ENCODE measurements at regions not wholly inside any gene's neighbourhood (a gene's known extent, or its start where the extent isn't known, plus 50 kb on each side); places are given as distances from the start of the nearest gene placed in this dataset.

DNA sequence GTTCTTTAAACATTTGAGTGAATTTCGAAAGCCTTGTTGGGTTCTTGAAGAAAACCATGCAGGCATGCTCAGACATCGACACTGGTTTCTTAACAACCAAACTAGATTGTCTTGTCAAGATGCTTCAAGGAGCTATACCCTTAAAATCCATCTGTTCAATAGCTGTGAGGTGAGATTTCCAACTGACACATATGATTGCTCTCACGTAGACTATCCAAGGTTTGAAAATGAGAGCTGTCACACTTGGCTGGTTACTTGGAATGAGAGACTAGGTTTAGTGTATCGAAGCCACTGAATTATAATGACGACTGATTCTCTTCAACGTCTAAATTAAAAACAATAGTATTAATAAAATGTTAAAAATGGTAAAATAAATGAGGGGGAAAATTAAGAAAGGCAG lies 2725.5 kb downstream of the ARAP2 start:
- ChIA-PET POLR2A (no interaction called here), CTCF (no interaction called here)
- Mint-ChIP-seq H3K4me3 (no peak overlapping the region), H3K9me3 (ENCODE audit: low read depth) (peaks cover 17% of the 10 kb centered on the region), H3K36me3 (ENCODE audit: low read depth) (peaks cover 2% of the 10 kb centered on the region), H3K4me1 (no peaks in the 10 kb centered on the region), H3K27me3 (no peaks in the 10 kb centered on the region), H3K27ac (no peak overlapping the region)
- intact Hi-C loops (cut with DNase I, micrococcal nuclease) = no loop called here
- DNase-seq = no peak
- no peak for ATAC-seq

DNA sequence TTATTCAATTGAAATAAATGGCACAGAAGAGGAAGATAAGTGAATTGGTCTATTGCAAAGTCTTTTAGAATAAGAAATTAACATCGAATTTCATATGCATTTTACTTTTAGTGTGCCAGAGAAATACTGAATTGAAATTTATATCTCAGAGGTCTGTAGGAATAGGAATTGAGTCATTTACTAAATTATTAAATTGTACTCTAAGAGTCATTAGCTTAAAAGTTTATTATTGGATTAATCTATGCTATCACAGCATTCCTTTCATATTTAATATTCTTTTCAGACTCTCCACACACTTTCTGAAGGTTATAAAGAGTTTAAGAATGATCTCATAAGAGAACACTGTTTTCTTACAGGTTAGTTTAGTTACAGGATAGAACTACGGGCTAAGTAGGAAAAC lies 2711.5 kb downstream of the ARAP2 start:
- no peak for DNase-seq
- Mint-ChIP-seq H3K27ac (no peak overlapping the region), H3K4me3 (no peak overlapping the region), H3K36me3 (ENCODE audit: low read depth) (no peaks in the 10 kb centered on the region), H3K9me3 (ENCODE audit: low read depth) (peaks cover 9% of the 10 kb centered on the region), H3K27me3 (no peaks in the 10 kb centered on the region), H3K4me1 (no peaks in the 10 kb centered on the region)
- ATAC-seq = no peak
- CTCF ChIA-PET = no interaction called here
- POLR2A ChIA-PET = no interaction called here
- intact Hi-C loops (cut with DNase I, micrococcal nuclease) = no loop called here

DNA sequence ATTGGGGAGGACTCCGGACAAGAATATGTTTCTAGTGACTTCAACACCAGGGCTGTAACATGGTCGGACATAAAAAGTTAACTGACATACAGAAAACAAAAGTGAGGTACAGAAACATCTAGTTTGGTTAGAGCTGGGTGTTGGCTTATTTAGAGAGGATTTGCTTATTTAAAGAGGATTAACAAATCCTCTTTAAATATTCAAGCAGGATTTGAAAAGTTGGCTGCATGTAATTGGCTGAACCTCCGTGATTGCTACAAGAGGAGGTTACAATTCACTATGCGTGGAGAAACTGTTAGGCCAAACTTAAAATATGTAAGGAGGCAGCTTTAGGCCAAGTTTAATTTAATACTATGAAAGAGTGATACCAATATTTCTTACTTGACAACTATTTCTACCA lies 2707.4 kb downstream of the ARAP2 start:
- intact Hi-C loops (cut with DNase I, micrococcal nuclease) = no loop called here
- H3K4me1 Mint-ChIP-seq = no peaks in the 10 kb centered on the region
- H3K36me3 Mint-ChIP-seq (ENCODE audit: low read depth) = no peaks in the 10 kb centered on the region
- no peaks in the 10 kb centered on the region for H3K27me3 Mint-ChIP-seq
- peaks cover 11% of the 10 kb centered on the region for H3K9me3 Mint-ChIP-seq (ENCODE audit: low read depth)
- ATAC-seq (no peak), DNase-seq (no peak)
- H3K27ac Mint-ChIP-seq = no peak overlapping the region
- no peak overlapping the region for H3K4me3 Mint-ChIP-seq
- ChIA-PET CTCF (no interaction called here), POLR2A (no interaction called here)

DNA sequence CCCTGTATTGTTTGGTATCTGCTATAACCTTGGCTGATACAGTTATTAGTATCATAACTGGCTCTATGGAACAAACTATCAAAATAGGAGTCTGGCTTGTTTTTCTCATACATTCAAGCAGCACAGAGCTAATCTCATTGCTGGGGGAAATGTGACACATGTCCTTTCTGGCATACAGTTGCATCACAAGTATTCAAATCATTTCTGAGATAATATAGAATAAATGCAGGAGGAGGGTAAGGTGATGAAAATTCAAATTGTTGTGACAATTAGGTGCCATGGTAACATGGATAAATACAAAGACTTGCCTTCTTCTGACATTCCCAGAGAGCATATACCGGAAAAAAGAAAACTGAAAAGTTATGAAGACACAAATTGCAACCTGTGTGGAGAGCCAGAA lies 2706.8 kb downstream of the ARAP2 start:
- DNase-seq (no peak), ATAC-seq (no peak)
- intact Hi-C loops (cut with DNase I, micrococcal nuclease) = no loop called here
- Mint-ChIP-seq H3K27ac (no peak overlapping the region), H3K27me3 (no peaks in the 10 kb centered on the region), H3K4me3 (no peak overlapping the region), H3K9me3 (ENCODE audit: low read depth) (peaks cover 10% of the 10 kb centered on the region), H3K4me1 (no peaks in the 10 kb centered on the region), H3K36me3 (ENCODE audit: low read depth) (no peaks in the 10 kb centered on the region)
- POLR2A ChIA-PET = no interaction called here
- CTCF ChIA-PET = no interaction called here

DNA sequence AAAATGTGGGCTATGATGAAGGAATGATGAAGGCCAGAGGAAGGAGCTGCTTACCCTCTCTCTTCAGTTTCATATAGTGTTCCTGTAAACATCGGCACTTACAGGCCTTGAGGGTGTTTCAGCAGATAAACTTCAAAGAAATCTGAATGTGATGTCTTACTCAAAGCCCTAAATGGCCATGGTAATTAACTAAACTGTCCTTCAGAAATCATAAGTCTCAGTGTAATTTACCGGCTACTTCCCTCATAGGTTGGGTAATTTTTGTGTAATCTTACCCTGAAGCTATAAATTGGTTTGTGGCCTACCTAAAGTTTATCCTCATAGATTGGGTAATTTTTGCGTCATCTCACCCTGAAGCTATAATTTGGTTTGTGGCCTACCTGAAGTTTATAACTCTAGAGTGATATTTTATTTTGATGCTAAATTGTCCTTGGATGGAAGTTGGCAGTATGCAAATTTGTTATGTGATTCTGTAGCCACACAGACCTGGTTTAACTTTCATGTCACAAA lies 2700.3 kb downstream of the ARAP2 start:
- no peak overlapping the region for H3K27ac Mint-ChIP-seq
- ATAC-seq (no peak), DNase-seq (no peak)
- H3K36me3 Mint-ChIP-seq (ENCODE audit: low read depth) = no peaks in the 10 kb centered on the region
- H3K4me1 Mint-ChIP-seq = no peaks in the 10 kb centered on the region
- ChIA-PET POLR2A (no interaction called here), CTCF (no interaction called here)
- intact Hi-C loops (cut with DNase I, micrococcal nuclease) = no loop called here
- H3K27me3 Mint-ChIP-seq = no peaks in the 10 kb centered on the region
- peaks cover 12% of the 10 kb centered on the region for H3K9me3 Mint-ChIP-seq (ENCODE audit: low read depth)
- no peak overlapping the region for H3K4me3 Mint-ChIP-seq

DNA sequence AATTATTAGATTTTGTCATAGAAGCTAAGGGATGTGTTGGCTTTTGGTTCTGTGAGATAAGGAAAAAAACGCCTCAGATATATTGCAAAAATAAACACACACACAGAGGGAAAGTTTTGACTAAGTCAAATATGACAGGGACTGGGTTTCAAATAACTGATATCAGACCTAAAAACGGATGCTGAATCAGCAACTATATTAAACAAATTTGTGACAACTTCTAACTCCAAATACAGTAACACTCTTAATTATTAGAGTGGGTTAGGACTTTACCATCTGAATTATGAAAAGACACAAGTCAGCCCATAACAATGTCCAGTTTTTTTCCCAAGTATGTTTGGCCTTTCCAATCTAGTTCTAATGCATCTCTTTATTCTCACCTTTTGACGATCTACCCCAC lies 2693.1 kb downstream of the ARAP2 start:
- no peaks in the 10 kb centered on the region for H3K36me3 Mint-ChIP-seq (ENCODE audit: low read depth)
- no peaks in the 10 kb centered on the region for H3K4me1 Mint-ChIP-seq
- H3K4me3 Mint-ChIP-seq = no peak overlapping the region
- H3K9me3 Mint-ChIP-seq (ENCODE audit: low read depth) = peaks cover 19% of the 10 kb centered on the region
- intact Hi-C loops (cut with DNase I, micrococcal nuclease) = no loop called here
- ChIA-PET CTCF (no interaction called here), POLR2A (no interaction called here)
- H3K27me3 Mint-ChIP-seq = no peaks in the 10 kb centered on the region
- DNase-seq (no peak), ATAC-seq (no peak)
- no peak overlapping the region for H3K27ac Mint-ChIP-seq

DNA sequence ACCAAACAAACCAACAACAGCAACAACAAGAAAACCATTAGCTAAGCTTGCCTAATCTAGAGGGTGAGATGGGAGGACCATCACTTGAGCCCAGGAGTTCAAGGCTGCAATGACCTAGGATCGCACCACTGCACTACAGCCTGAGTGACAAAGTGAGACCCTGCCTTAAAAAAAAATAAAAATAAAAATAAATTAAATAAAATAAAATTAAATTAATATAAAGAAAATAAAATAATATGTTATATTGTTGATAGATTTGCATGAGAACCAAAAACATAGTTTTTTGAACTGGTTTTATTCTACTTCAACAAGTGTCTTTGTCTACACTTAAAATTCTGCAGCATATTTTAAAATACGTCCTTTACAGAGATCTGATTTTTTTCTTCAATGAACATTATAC lies 2683.1 kb downstream of the ARAP2 start:
- CTCF ChIA-PET = no interaction called here
- intact Hi-C loops (cut with DNase I, micrococcal nuclease) = no loop called here

DNA sequence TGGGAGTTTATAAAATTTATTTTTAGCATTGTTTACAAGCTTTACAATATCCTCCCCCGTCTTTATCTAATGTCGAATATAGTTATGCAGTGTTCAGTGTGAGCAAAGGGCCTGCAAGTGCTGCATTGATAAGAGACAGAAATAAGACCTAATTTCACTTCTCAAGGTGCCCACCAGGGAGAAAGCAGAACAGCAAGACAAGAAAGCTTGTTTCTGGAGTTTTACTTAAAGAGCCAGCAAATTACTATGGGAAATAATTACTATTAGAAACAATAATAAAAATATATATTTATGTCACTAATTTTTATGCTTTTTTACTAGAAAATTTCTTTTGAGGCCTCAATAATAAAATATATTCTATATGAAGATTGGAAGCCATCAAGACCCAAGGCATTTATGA lies 2677.7 kb downstream of the ARAP2 start:
- intact Hi-C loops (cut with DNase I, micrococcal nuclease) = no loop called here
- no peaks in the 10 kb centered on the region for H3K36me3 Mint-ChIP-seq (ENCODE audit: low read depth)
- ChIA-PET CTCF (no interaction called here), POLR2A (no interaction called here)
- H3K4me1 Mint-ChIP-seq = no peaks in the 10 kb centered on the region
- ATAC-seq = no peak
- no peak for DNase-seq
- H3K27me3 Mint-ChIP-seq = no peaks in the 10 kb centered on the region
- no peak overlapping the region for H3K4me3 Mint-ChIP-seq
- H3K9me3 Mint-ChIP-seq (ENCODE audit: low read depth) = peaks cover 2% of the 10 kb centered on the region
- no peak overlapping the region for H3K27ac Mint-ChIP-seq

More for the DNA sequence above, 2683.1 kb downstream of the ARAP2 start:
- H3K36me3 Mint-ChIP-seq (ENCODE audit: low read depth) = no peaks in the 10 kb centered on the region
- POLR2A ChIA-PET = no interaction called here
- H3K9me3 Mint-ChIP-seq (ENCODE audit: low read depth) = peaks cover 2% of the 10 kb centered on the region
- no peaks in the 10 kb centered on the region for H3K27me3 Mint-ChIP-seq
- no peak overlapping the region for H3K4me3 Mint-ChIP-seq
- no peak for DNase-seq
- ATAC-seq = no peak
- no peak overlapping the region for H3K27ac Mint-ChIP-seq
- H3K4me1 Mint-ChIP-seq = no peaks in the 10 kb centered on the region

DNA sequence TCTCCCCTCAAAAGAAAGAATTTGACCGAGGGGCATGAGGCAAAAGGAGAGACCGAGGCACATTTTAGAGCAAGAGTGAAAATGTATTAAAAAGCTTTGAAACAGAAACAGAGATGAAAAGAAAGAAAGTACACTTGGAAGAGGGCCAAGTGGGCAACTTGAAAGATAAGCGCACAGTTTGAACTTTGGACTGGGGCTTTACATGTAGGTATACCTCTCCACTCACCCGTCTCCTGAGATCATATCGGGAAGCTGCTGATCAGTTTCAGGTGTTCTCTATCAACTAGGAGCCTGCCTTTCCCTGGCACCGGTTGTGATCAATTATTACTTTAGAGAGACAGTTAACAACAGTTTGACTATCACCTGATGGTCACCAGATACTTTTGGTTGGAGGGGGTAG lies 2666.5 kb downstream of the ARAP2 start:
- ATAC-seq = no peak

DNA sequence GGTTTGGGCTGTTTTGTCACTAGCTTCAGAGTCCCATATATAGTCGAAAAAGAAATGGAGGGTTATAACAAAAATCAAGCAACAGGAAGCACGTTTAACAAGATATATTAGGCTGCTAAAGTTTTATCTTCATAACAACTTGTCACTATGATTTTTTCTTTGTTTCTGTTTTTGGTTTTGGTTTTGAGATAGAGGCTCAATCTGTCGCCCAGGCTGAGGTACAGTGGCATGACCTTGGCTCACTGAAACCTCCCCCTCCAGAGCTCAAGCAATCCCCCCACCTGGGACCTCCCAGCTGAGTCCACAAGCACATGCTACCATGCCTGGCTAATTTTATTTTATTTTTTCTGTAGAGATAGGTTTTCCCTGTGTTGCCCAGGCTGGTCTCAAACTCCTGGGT lies 2664.4 kb downstream of the ARAP2 start:
- ChIA-PET CTCF (no interaction called here), POLR2A (no interaction called here)
- Mint-ChIP-seq H3K4me1 (no peaks in the 10 kb centered on the region), H3K4me3 (no peak overlapping the region), H3K27ac (no peak overlapping the region), H3K27me3 (no peaks in the 10 kb centered on the region), H3K9me3 (ENCODE audit: low read depth) (peaks cover 12% of the 10 kb centered on the region), H3K36me3 (ENCODE audit: low read depth) (no peaks in the 10 kb centered on the region)
- no peak for DNase-seq
- no peak for ATAC-seq
- intact Hi-C loops (cut with DNase I, micrococcal nuclease) = no loop called here

More for the DNA sequence above, 2666.5 kb downstream of the ARAP2 start:
- Mint-ChIP-seq H3K9me3 (ENCODE audit: low read depth) (peaks cover 20% of the 10 kb centered on the region), H3K36me3 (ENCODE audit: low read depth) (no peaks in the 10 kb centered on the region), H3K4me1 (no peaks in the 10 kb centered on the region), H3K27ac (no peak overlapping the region), H3K4me3 (no peak overlapping the region), H3K27me3 (no peaks in the 10 kb centered on the region)
- intact Hi-C loops (cut with DNase I, micrococcal nuclease) = no loop called here
- POLR2A ChIA-PET = no interaction called here
- DNase-seq = no peak
- CTCF ChIA-PET = interaction anchor here (0.9 kb wide), 1 partner anchor 18 kb away, joined by 3 read pairs; no protein-coding TSS in a partner anchor

DNA sequence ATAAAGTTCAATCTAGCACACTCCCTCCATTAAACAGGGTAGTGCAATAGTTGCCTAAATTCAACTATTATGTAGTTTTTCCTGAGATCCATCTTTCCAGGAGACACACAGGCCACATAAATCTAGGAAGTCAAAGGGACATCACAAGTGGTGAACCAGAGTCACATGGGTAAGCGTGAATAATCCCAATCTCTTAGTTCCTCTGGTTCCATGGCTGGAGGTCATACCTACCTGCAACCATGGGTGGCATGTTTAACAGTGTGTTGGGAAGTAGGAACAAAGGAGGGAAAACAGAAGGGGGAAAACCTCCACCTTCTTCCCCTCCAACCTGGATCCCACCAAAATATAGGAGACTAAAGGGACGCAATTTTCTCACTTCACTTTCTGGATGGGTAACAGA lies 2651.6 kb downstream of the ARAP2 start:
- H3K9me3 Mint-ChIP-seq (ENCODE audit: low read depth) = peaks cover 32% of the 10 kb centered on the region
- no peaks in the 10 kb centered on the region for H3K27me3 Mint-ChIP-seq
- ChIA-PET CTCF (no interaction called here), POLR2A (no interaction called here)
- no peak overlapping the region for H3K27ac Mint-ChIP-seq
- intact Hi-C loops (cut with DNase I, micrococcal nuclease) = no loop called here
- ATAC-seq = no peak
- DNase-seq = no peak
- no peaks in the 10 kb centered on the region for H3K36me3 Mint-ChIP-seq (ENCODE audit: low read depth)
- H3K4me1 Mint-ChIP-seq = no peaks in the 10 kb centered on the region
- no peak overlapping the region for H3K4me3 Mint-ChIP-seq

DNA sequence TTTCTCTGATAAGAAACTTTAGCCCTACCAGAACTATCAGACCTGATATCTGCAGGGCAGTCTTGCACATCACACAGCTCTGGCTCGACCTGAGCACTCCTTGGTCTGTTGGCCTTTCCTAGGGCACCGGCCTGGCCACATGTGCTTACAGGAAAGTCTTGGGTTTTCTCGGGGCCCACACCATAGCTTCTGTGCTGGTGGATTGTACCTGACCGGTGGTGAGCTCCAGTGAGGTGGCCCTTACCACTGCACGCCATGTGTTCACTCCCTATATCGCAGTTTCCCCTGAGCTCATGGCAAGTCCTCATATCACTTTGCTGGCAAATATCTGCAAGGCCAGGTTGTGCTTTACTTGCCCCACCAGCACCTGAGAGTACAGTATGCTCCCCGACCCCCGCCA lies 2637.4 kb downstream of the ARAP2 start:
- Mint-ChIP-seq H3K36me3 (ENCODE audit: low read depth) (no peaks in the 10 kb centered on the region), H3K4me1 (no peaks in the 10 kb centered on the region), H3K27me3 (no peaks in the 10 kb centered on the region), H3K9me3 (ENCODE audit: low read depth) (peaks cover 13% of the 10 kb centered on the region), H3K27ac (no peak overlapping the region), H3K4me3 (no peak overlapping the region)
- ChIA-PET POLR2A (no interaction called here), CTCF (no interaction called here)
- DNase-seq (no peak), ATAC-seq (no peak)
- intact Hi-C loops (cut with DNase I, micrococcal nuclease) = no loop called here

DNA sequence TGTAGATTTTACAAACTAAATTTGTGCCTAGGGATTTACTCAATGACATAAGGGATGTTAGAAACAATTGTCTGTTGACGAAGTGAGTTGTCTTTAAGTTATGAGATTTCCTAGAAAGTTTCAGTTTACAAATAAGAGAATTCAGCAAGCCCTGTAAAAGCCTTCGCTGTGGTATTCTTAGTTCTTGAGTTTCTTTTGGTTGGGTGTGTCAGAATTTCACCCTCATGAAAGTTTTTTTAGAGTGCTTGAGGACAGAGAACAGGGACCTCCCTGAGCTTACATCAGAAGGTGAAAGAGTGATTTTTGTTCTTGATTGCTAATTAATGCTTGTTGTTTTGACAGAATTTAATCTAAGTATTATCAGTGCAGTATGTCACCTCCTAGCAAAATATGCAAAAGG lies 2628.2 kb downstream of the ARAP2 start:
- Mint-ChIP-seq H3K27me3 (no peaks in the 10 kb centered on the region), H3K4me1 (no peaks in the 10 kb centered on the region), H3K27ac (no peak overlapping the region), H3K9me3 (ENCODE audit: low read depth) (peaks cover 7% of the 10 kb centered on the region), H3K36me3 (ENCODE audit: low read depth) (no peaks in the 10 kb centered on the region), H3K4me3 (no peak overlapping the region)
- intact Hi-C loops (cut with DNase I, micrococcal nuclease) = no loop called here
- CTCF ChIA-PET = no interaction called here
- DNase-seq (no peak), ATAC-seq (no peak)
- POLR2A ChIA-PET = no interaction called here
